ENCODE measurements at regions not wholly inside any gene's neighbourhood (a gene's known extent, or its start where the extent isn't known, plus 50 kb on each side); places are given as distances from the start of the nearest gene placed in this dataset.
"Not testable (repeated sequence)": the region's sequence is repeated elsewhere in the genome, so short reads cannot be mapped to it uniquely, and the experiment has no call there.

DNA sequence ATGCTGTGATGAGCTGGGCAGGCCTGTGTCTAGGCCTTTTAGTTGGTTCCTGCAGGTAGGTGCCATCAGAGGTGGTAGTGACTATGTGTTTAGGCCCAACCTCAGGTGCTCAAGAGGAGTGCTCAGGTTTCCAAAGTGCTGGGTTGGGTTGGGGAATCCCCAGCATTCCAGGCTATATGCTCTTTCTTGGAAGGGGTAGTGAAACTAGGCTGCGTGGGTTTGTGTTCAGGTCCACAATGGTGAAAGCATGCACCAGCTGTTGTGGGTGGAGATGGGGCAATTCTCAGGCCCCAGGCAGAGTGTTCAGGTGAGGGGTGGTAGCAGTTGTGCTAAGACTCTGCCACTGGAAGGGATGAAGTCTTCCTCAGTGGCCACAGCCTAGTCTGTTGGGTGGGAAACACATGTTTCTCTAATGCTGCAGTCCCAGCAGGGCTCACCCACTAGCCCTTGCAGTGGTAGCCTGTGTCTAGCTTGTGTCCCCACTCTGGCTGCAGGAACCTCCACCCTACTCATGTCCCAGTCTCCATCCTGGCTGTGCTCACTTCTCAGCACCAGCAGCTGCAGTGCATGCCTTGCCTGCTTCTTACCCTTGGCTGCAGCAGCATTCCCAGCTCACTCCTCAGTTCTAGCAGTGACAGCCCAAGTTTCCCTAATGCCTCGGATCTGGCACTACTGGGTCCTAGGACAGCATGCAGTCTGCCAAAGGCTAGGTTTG, 78.9 kb downstream of the FAM170A start:
- peaks cover 0 to 5% (median 0%) of the 10 kb centered on the region in 3 donors for H3K9me3 ChIP-seq (ENCODE audit: control extremely low read depth in 1 of 3, control insufficient read depth in 2 of 3, insufficient read depth in 1 of 3, low read length in 2 of 3)
- no peaks in the 10 kb centered on the region for H3K27me3 ChIP-seq (replicated peaks in 1 of 4; ENCODE audit: control extremely low read depth in 1 of 4, control insufficient read depth in 3 of 4, insufficient read depth in 4 of 4, low read length in 3 of 4)
- no peak overlapping the region for H2AFZ ChIP-seq (ENCODE audit: insufficient read depth, low read depth, low read length, poor library complexity, severe bottlenecking)
- Mint-ChIP-seq H3K9me3 (ENCODE audit: insufficient read depth) (no peaks in the 10 kb centered on the region), H3K4me3 (no peak overlapping the region), H3K4me1 (no peaks in the 10 kb centered on the region), H3K27me3 (peaks cover 14% of the 10 kb centered on the region), H3K27ac (no peak overlapping the region)
- no peaks in the 10 kb centered on the region for H3K4me1 ChIP-seq (ENCODE audit: control insufficient read depth in 2 of 2, insufficient read depth in 2 of 2, low read length in 2 of 2)
- H3K4me2 ChIP-seq (replicated peaks; ENCODE audit: low read depth, low read length, poor library complexity, severe bottlenecking) = no peak overlapping the region
- ChIA-PET CTCF (no interaction called here), POLR2A (no interaction called here)
- no peaks in the 10 kb centered on the region for H3K36me3 ChIP-seq (replicated peaks in 1 of 2; ENCODE audit: control extremely low read depth in 1 of 2, control insufficient read depth in 1 of 2, extremely low read depth in 1 of 2, insufficient read depth in 2 of 2, low read length in 1 of 2)
- WGBS (ENCODE audit: insufficient coverage) = 79% methylated on average over 2 of the region's 2 CpGs
- ATAC-seq (ENCODE audit: low read depth) = no peak
- no peak for DNase-seq
- no peak overlapping the region for H3K4me3 ChIP-seq (ENCODE audit: control extremely low read depth in 1 of 5, extremely low read depth in 1 of 5, insufficient read depth in 1 of 5, low read depth in 2 of 5, low read length in 4 of 5)
- H4K20me1 ChIP-seq (ENCODE audit: control insufficient read depth, insufficient read depth, low read length, poor library complexity, severe bottlenecking) = no peaks in the 10 kb centered on the region
- no peak overlapping the region for H3K27ac ChIP-seq (ENCODE audit: low read length in 2 of 2)
- intact Hi-C loops (cut with micrococcal nuclease) = no loop called here
- H3K79me2 ChIP-seq (ENCODE audit: control insufficient read depth, insufficient read depth, low read length) = no peaks in the 10 kb centered on the region
- no peak overlapping the region for H3K9ac ChIP-seq (ENCODE audit: low read length)
- TF ChIP-seq CTCF (IDR thresholded peaks at IDR 0.05) = no peak
- no peak for TF ChIP-seq EZH2 (IDR thresholded peaks at IDR 0.05; ENCODE audit: borderline replicate concordance, insufficient read depth, low read depth, low read length, poor library complexity, severe bottlenecking)

DNA sequence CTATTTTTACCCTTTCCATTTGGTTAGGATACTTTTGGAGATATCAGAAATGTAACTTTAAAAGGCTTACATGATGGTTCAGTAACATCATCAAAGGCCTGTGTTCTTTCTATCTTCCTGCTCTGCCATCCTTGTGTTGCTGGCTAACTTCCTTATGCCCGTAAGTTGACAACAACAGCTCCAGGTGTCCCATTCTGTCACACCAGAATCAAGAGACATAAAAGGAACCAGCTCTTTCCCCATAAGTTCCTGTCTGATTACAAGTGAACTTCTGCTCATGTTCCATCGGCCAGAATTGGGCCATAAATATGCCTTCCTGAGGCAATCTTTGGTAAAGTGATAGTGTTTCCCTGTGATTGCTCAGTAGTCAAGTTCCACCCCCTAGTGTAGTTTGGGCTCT, 92.4 kb downstream of the FAM170A start:
- CTCF ChIA-PET = interaction anchor here (0.6 kb wide), 1 partner anchor 813 kb away, joined by 4 read pairs; no protein-coding TSS in a partner anchor
- Histone ChIP-seq H2AFZ (ENCODE audit: insufficient read depth, low read depth, low read length, poor library complexity, severe bottlenecking) (no peak overlapping the region), H3K4me2 (replicated peaks; ENCODE audit: low read depth, low read length, poor library complexity, severe bottlenecking) (no peak overlapping the region), H3K79me2 (ENCODE audit: control insufficient read depth, insufficient read depth, low read length) (no peaks in the 10 kb centered on the region), H3K9me3 (ENCODE audit: control extremely low read depth in 1 of 3, control insufficient read depth in 2 of 3, insufficient read depth in 1 of 3, low read length in 2 of 3) (peaks cover 0 to 3% (median 0%) of the 10 kb centered on the region in 3 donors), H3K36me3 (replicated peaks in 1 of 2; ENCODE audit: control extremely low read depth in 1 of 2, control insufficient read depth in 1 of 2, extremely low read depth in 1 of 2, insufficient read depth in 2 of 2, low read length in 1 of 2) (no peaks in the 10 kb centered on the region), H3K27me3 (replicated peaks in 1 of 4; ENCODE audit: control extremely low read depth in 1 of 4, control insufficient read depth in 3 of 4, insufficient read depth in 4 of 4, low read length in 3 of 4) (no peaks in the 10 kb centered on the region), H3K27ac (ENCODE audit: low read length in 2 of 2) (no peak overlapping the region), H3K9ac (ENCODE audit: low read length) (no peak overlapping the region), H3K4me3 (ENCODE audit: control extremely low read depth in 1 of 5, extremely low read depth in 1 of 5, insufficient read depth in 1 of 5, low read depth in 2 of 5, low read length in 4 of 5) (no peak overlapping the region), H3K4me1 (ENCODE audit: control insufficient read depth in 2 of 2, insufficient read depth in 2 of 2, low read length in 2 of 2) (no peaks in the 10 kb centered on the region), H4K20me1 (ENCODE audit: control insufficient read depth, insufficient read depth, low read length, poor library complexity, severe bottlenecking) (no peaks in the 10 kb centered on the region)
- H3K4me1 Mint-ChIP-seq = no peaks in the 10 kb centered on the region
- 55% methylated on average over 1 of the region's 2 CpGs for WGBS (ENCODE audit: insufficient coverage)
- TF ChIP-seq CTCF (IDR thresholded peaks at IDR 0.05) (no peak), EZH2 (IDR thresholded peaks at IDR 0.05; ENCODE audit: borderline replicate concordance, insufficient read depth, low read depth, low read length, poor library complexity, severe bottlenecking) (no peak)
- peaks cover 8% of the 10 kb centered on the region for H3K27me3 Mint-ChIP-seq
- no peak overlapping the region for H3K4me3 Mint-ChIP-seq
- H3K27ac Mint-ChIP-seq = no peak overlapping the region
- intact Hi-C loops (cut with micrococcal nuclease) = no loop called here
- POLR2A ChIA-PET = no interaction called here
- no peak for ATAC-seq (ENCODE audit: low read depth)
- no peak for DNase-seq
- H3K9me3 Mint-ChIP-seq (ENCODE audit: insufficient read depth) = peaks cover 9% of the 10 kb centered on the region

GRCh38 chr5:119725291-119725690, 95.9 kb downstream of the FAM170A start:
- ATAC-seq (ENCODE audit: low read depth); H3K4me3 Mint-ChIP-seq; H3K27me3 Mint-ChIP-seq; H3K4me3 ChIP-seq (ENCODE audit: control extremely low read depth in 1 of 5, extremely low read depth in 1 of 5, insufficient read depth in 1 of 5, low read depth in 2 of 5, low read length in 4 of 5); H2AFZ ChIP-seq (ENCODE audit: insufficient read depth, low read depth, low read length, poor library complexity, severe bottlenecking); H3K27ac ChIP-seq (ENCODE audit: low read length in 2 of 2); H3K4me1 Mint-ChIP-seq; H4K20me1 ChIP-seq (ENCODE audit: control insufficient read depth, insufficient read depth, low read length, poor library complexity, severe bottlenecking); H3K27ac Mint-ChIP-seq; H3K36me3 ChIP-seq (replicated peaks in 1 of 2; ENCODE audit: control extremely low read depth in 1 of 2, control insufficient read depth in 1 of 2, extremely low read depth in 1 of 2, insufficient read depth in 2 of 2, low read length in 1 of 2); H3K9me3 ChIP-seq (ENCODE audit: control extremely low read depth in 1 of 3, control insufficient read depth in 2 of 3, insufficient read depth in 1 of 3, low read length in 2 of 3); H3K4me1 ChIP-seq (ENCODE audit: control insufficient read depth in 2 of 2, insufficient read depth in 2 of 2, low read length in 2 of 2); POLR2A ChIA-PET; H3K79me2 ChIP-seq (ENCODE audit: control insufficient read depth, insufficient read depth, low read length); H3K4me2 ChIP-seq (replicated peaks; ENCODE audit: low read depth, low read length, poor library complexity, severe bottlenecking); H3K9ac ChIP-seq (ENCODE audit: low read length); DNase-seq; intact Hi-C loops (cut with micrococcal nuclease); H3K27me3 ChIP-seq (replicated peaks in 1 of 4; ENCODE audit: control extremely low read depth in 1 of 4, control insufficient read depth in 3 of 4, insufficient read depth in 4 of 4, low read length in 3 of 4); CTCF ChIA-PET: not testable (repeated sequence)
- WGBS (ENCODE audit: insufficient coverage) = no CpG with 5 or more reads among the region's 2 CpGs
- H3K9me3 Mint-ChIP-seq (ENCODE audit: insufficient read depth) = peaks cover 12% of the 10 kb centered on the region

Measured in B cell (primary cell).